Vagina (tissue), 2 donors: ENCODE measurements at regions not wholly inside any gene's neighbourhood (a gene's known extent, or its start where the extent isn't known, plus 50 kb on each side); places are given as distances from the start of the nearest gene placed in this dataset.
A peak's percentile ranks its signal among the peaks of the same experiment; 100 is the strongest.

Source experiments
- DNase-seq, 2 donors: peaks; one replicate each; pipeline ENCODE4 v3.0.0-alpha.2; 2017; ENCODE audit errors: extremely low spot score in 2 of 2
- H3K27ac ChIP-seq: fragments of 200-600 bp; sonication (generic); one replicate; pipeline ENCODE4 v1.5.1; 2019
- H3K27me3 ChIP-seq: fragments of 200-600 bp; sonication (generic); one replicate; pipeline ENCODE4 v1.5.1; 2019
- H3K36me3 ChIP-seq, 2 donors: fragments of 200-600 bp; sonication (generic); one replicate each; pipeline ENCODE4 v1.5.1; 2017 to 2019
- H3K4me1 ChIP-seq: fragments of 200-600 bp; sonication (generic); one replicate; pipeline ENCODE4 v1.5.1; 2019
- H3K4me3 ChIP-seq, 2 donors: fragments of 200-600 bp; sonication (generic); 1 replicate in 1 of 2; 2 replicates in 1 of 2; pipeline ENCODE4 v1.5.1; 2016 to 2019
- H3K9me3 ChIP-seq: fragments of 200-600 bp; sonication (generic); one replicate; pipeline ENCODE4 v1.5.1; 2019
- CTCF ChIP-seq, 3 experiments: fragments of 450-650 bp in 2 of 3; fragments of 200-600 bp in 1 of 3; sonication (generic) in 1 of 3; IDR thresholded peaks; one replicate each; pipeline ENCODE4 v1.5.1; 2017 to 2019; ENCODE audit warnings: antibody characterized with exemption in 3 of 3, mild to moderate bottlenecking in 2 of 3, moderate library complexity in 2 of 3
- POLR2A ChIP-seq, 2 donors: fragments of 450-650 bp; IDR thresholded peaks; one replicate each; pipeline ENCODE4 v1.6.1; 2017; ENCODE audit warnings: antibody characterized with exemption in 2 of 2, mild to moderate bottlenecking in 2 of 2, moderate library complexity in 2 of 2
- POLR2AphosphoS5 ChIP-seq, 2 donors: sonication (generic); formaldehyde crosslinking; IDR thresholded peaks; one replicate each; pipeline ENCODE4 v1.9.0; 2017; ENCODE audit warnings: antibody characterized with exemption in 2 of 2, mild to moderate bottlenecking in 2 of 2, low read depth in 1 of 2; ENCODE audit not compliant: insufficient read depth in 1 of 2
- intact Hi-C: fragments of 100-400 bp; cut with DNase I; formaldehyde crosslinking; loops from one replicate; pipeline ENCODE4 v1.15.1; 2023

- Histone ChIP-seq H3K4me1 (peaks cover 36% of the 10 kb centered on the region), H3K27ac (peak overlapping the region; percentile 52), H3K9me3 (no peaks in the 10 kb centered on the region), H3K27me3 (no peaks in the 10 kb centered on the region), H3K36me3 (no peaks in the 10 kb centered on the region), H3K4me3 (no peak overlapping the region)
- DNase-seq = no peak
- no peak for TF ChIP-seq POLR2AphosphoS5 (IDR thresholded peaks at IDR 0.05; ENCODE audit: insufficient read depth in 1 of 2, low read depth in 1 of 2)
- no peak for TF ChIP-seq POLR2A (IDR thresholded peaks at IDR 0.05)
- no peak for TF ChIP-seq CTCF (IDR thresholded peaks at IDR 0.05)
- intact Hi-C loops = no loop called here
Observed at GRCh38 chr21:35853321-35854239, 206.7 kb downstream of the SETD4 start.

GRCh38 chr21:35852820-35853219, 207.5 kb downstream of the SETD4 start:
- TF ChIP-seq POLR2AphosphoS5 (IDR thresholded peaks at IDR 0.05; ENCODE audit: insufficient read depth in 1 of 2, low read depth in 1 of 2) = no peak
- TF ChIP-seq POLR2A (IDR thresholded peaks at IDR 0.05) = no peak
- TF ChIP-seq CTCF (IDR thresholded peaks at IDR 0.05) = no peak
- no peak overlapping the region for H3K4me3 ChIP-seq
- peak overlapping the region; percentile 76 for H3K27ac ChIP-seq
- intact Hi-C loops = no loop called here
- peaks cover 36% of the 10 kb centered on the region for H3K4me1 ChIP-seq
- H3K9me3 ChIP-seq = no peaks in the 10 kb centered on the region
- no peaks in the 10 kb centered on the region for H3K27me3 ChIP-seq
- H3K36me3 ChIP-seq = no peaks in the 10 kb centered on the region
- no peak for DNase-seq

- H3K9me3 ChIP-seq = no peaks in the 10 kb centered on the region
- H3K36me3 ChIP-seq = no peaks in the 10 kb centered on the region
- H3K27me3 ChIP-seq = no peaks in the 10 kb centered on the region
- peaks cover 36% of the 10 kb centered on the region for H3K4me1 ChIP-seq
- no peak for DNase-seq
- H3K27ac ChIP-seq = peak overlapping the region; percentile 76
- H3K4me3 ChIP-seq = peak overlapping the region in 1 of 2 donors; percentile 11
- no peak for TF ChIP-seq CTCF (IDR thresholded peaks at IDR 0.05)
- TF ChIP-seq POLR2AphosphoS5 (IDR thresholded peaks at IDR 0.05; ENCODE audit: insufficient read depth in 1 of 2, low read depth in 1 of 2) = no peak
- TF ChIP-seq POLR2A (IDR thresholded peaks at IDR 0.05) = no peak
- intact Hi-C loops = no loop called here
Observed at GRCh38 chr21:35850542-35851103, 209.7 kb downstream of the SETD4 start.

GRCh38 chr21:35850029-35850428, 210.3 kb downstream of the SETD4 start:
- H3K9me3 ChIP-seq = no peaks in the 10 kb centered on the region
- peak overlapping the region; percentile 76 for H3K27ac ChIP-seq
- no peaks in the 10 kb centered on the region for H3K27me3 ChIP-seq
- TF ChIP-seq POLR2AphosphoS5 (IDR thresholded peaks at IDR 0.05; ENCODE audit: insufficient read depth in 1 of 2, low read depth in 1 of 2) (peak; percentile 10 to 64), CTCF (IDR thresholded peaks at IDR 0.05) (no peak)
- H3K4me1 ChIP-seq = peaks cover 36% of the 10 kb centered on the region
- H3K4me3 ChIP-seq = peak overlapping the region in 1 of 2 donors; percentile 11
- intact Hi-C loops = no loop called here
- no peaks in the 10 kb centered on the region for H3K36me3 ChIP-seq
- DNase-seq = no peak

GRCh38 chr21:35849144-35849543, 211.2 kb downstream of the SETD4 start:
- DNase-seq = no peak
- no peaks in the 10 kb centered on the region for H3K9me3 ChIP-seq
- no peaks in the 10 kb centered on the region for H3K27me3 ChIP-seq
- peaks cover 37% of the 10 kb centered on the region for H3K4me1 ChIP-seq
- peak overlapping the region; percentile 76 for H3K27ac ChIP-seq
- H3K4me3 ChIP-seq = no peak overlapping the region
- intact Hi-C loops = no loop called here
- no peaks in the 10 kb centered on the region for H3K36me3 ChIP-seq
- no peak for TF ChIP-seq POLR2A (IDR thresholded peaks at IDR 0.05)
- no peak for TF ChIP-seq CTCF (IDR thresholded peaks at IDR 0.05)
- TF ChIP-seq POLR2AphosphoS5 (IDR thresholded peaks at IDR 0.05; ENCODE audit: insufficient read depth in 1 of 2, low read depth in 1 of 2) = no peak
